ENCODE measurements at regions not wholly inside any gene's neighbourhood (a gene's known extent, or its start where the extent isn't known, plus 50 kb on each side); places are given as distances from the start of the nearest gene placed in this dataset.
"Not testable (repeated sequence)": the region's sequence is repeated elsewhere in the genome, so short reads cannot be mapped to it uniquely, and the experiment has no call there.

GRCh38 chr13:73829416-73829815, 304.8 kb downstream of the KLF12 start:
- H3K4me3 ChIP-seq: no peak overlapping the region
- H3K27ac ChIP-seq: no peak overlapping the region

GRCh38 chr13:73828811-73829210, 305.4 kb downstream of the KLF12 start:
- no peak overlapping the region for H3K27ac ChIP-seq

GRCh38 chr13:73827434-73827833, 306.8 kb downstream of the KLF12 start:
- no peak overlapping the region for H3K27ac ChIP-seq
- no peak overlapping the region for H3K4me3 ChIP-seq

More at GRCh38 chr13:73828811-73829210, 305.4 kb downstream of the KLF12 start:
- no peak overlapping the region for H3K4me3 ChIP-seq

- Histone ChIP-seq H3K4me3 (no peak overlapping the region), H3K27ac (no peak overlapping the region)
Measured at GRCh38 chr13:73825143-73825542, 309.1 kb downstream of the KLF12 start.

- H3K27ac ChIP-seq: no peak overlapping the region
- H3K4me3 ChIP-seq: no peak overlapping the region
Measured at GRCh38 chr13:73822668-73823592, 311.3 kb downstream of the KLF12 start.

GRCh38 chr13:73820688-73821087, 313.5 kb downstream of the KLF12 start:
- no peak overlapping the region for H3K27ac ChIP-seq
- H3K4me3 ChIP-seq: no peak overlapping the region

- Histone ChIP-seq H3K27ac (no peak overlapping the region), H3K4me3 (no peak overlapping the region)
Measured at GRCh38 chr13:73820285-73820684, 313.9 kb downstream of the KLF12 start.

GRCh38 chr13:73819711-73820110, 314.5 kb downstream of the KLF12 start:
- Histone ChIP-seq H3K4me3 (no peak overlapping the region), H3K27ac (no peak overlapping the region)

- Histone ChIP-seq H3K4me3 (no peak overlapping the region), H3K27ac (no peak overlapping the region)
Measured at GRCh38 chr13:73816702-73817101, 317.5 kb downstream of the KLF12 start.

- Histone ChIP-seq H3K4me3 (no peak overlapping the region), H3K27ac (no peak overlapping the region)
Measured at GRCh38 chr13:73815796-73816195, 318.4 kb downstream of the KLF12 start.

- H3K27ac ChIP-seq: no peak overlapping the region
- H3K4me3 ChIP-seq: no peak overlapping the region
Measured at GRCh38 chr13:73810647-73811046, 323.6 kb downstream of the KLF12 start.

- Histone ChIP-seq H3K4me3 (no peak overlapping the region), H3K27ac (no peak overlapping the region)
Measured at GRCh38 chr13:73809561-73809960, 324.6 kb downstream of the KLF12 start.

GRCh38 chr13:73808318-73808717, 325.9 kb downstream of the KLF12 start:
- no peak overlapping the region for H3K27ac ChIP-seq
- no peak overlapping the region for H3K4me3 ChIP-seq

- not testable (repeated sequence) for H3K4me3 ChIP-seq, H3K27ac ChIP-seq
Measured at GRCh38 chr13:73805326-73805958, 328.8 kb downstream of the KLF12 start.

- H3K4me3 ChIP-seq: no peak overlapping the region
- no peak overlapping the region for H3K27ac ChIP-seq
Measured at GRCh38 chr13:73803997-73804396, 330.2 kb downstream of the KLF12 start.

GRCh38 chr13:73800011-73800410, 334.2 kb downstream of the KLF12 start:
- Histone ChIP-seq H3K4me3 (no peak overlapping the region), H3K27ac (no peak overlapping the region)

- Histone ChIP-seq H3K4me3 (no peak overlapping the region), H3K27ac (no peak overlapping the region)
Measured at GRCh38 chr13:73794755-73795154, 339.4 kb downstream of the KLF12 start.

- no peak overlapping the region for H3K4me3 ChIP-seq
- H3K27ac ChIP-seq: no peak overlapping the region
Measured at GRCh38 chr13:73793361-73793760, 340.8 kb downstream of the KLF12 start.

GRCh38 chr13:73792796-73793195, 341.4 kb downstream of the KLF12 start:
- Histone ChIP-seq H3K27ac (no peak overlapping the region), H3K4me3 (no peak overlapping the region)

GRCh38 chr13:73782450-73783449, 351.5 kb downstream of the KLF12 start:
- Histone ChIP-seq H3K4me3 (no peak overlapping the region), H3K27ac (no peak overlapping the region)
